ENCODE measurements at regions not wholly inside any gene's neighbourhood (a gene's known extent, or its start where the extent isn't known, plus 50 kb on each side); places are given as distances from the start of the nearest gene placed in this dataset.

DNA sequence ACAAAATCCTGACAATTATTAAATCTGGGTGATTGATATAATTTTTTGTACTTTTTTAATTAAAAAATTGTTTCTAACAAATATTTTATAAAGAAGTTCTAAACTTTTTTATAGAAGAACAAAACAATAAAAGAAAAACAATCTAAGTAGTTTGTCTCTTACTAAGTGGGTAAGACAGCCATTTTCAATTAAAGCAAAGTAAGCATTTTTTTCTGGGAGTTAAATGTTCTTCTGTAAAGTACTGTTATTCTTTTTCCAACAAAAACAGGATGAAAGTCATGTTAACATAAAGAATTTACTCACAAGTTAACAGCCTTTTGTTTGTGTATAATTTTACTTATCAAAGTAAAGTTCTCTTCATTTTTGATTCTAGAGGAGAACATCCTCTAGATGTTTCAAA, 1029.9 kb downstream of the JRKL start:
- no peak for DNase-seq

DNA sequence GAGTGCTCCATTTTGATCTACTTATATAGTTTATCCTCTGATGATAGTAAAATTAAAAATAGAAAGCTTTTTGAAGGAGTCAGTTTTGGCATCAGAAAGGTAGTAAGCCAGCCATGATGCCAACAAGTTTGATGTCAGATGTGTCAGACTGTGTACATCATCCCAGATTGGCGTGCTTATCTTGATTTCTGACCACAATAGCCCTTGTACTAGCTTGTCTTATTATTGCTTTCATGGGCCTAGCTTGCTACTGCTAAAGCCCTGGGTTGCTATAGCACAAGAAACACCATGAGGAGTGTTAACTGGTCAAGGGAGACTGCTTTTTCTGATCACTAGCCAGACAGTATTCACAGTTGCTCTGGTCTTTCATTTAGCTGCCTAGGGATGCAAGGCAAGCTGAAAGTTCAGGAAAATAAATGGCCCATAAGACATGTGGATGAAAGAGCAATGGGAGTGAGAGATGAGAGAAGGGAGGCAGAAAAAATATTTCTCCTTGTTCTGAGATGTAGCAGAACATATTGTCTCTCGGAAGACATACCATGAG, 1038.5 kb downstream of the JRKL start:
- peak; percentile 49 for DNase-seq

DNA sequence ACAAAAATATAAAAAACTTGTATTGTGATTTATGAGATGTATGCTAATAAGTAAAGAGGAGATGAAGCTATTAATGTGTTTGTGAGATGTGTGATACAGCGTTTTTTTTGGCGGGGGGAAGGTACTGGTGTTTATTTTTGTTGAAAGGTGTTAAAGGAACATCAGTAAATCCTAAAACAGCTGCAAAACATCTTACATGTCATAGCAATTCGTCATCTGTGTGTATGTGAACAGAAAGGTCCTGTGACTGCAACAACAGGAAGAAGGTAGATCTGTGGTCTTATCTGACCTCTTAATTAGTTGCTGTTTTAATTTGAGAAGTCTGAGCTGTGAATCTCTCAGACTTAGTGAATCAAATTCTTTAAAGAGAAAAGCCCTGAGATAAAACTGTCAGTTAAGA, 1041.1 kb downstream of the JRKL start:
- peak; percentile 57 for DNase-seq

DNA sequence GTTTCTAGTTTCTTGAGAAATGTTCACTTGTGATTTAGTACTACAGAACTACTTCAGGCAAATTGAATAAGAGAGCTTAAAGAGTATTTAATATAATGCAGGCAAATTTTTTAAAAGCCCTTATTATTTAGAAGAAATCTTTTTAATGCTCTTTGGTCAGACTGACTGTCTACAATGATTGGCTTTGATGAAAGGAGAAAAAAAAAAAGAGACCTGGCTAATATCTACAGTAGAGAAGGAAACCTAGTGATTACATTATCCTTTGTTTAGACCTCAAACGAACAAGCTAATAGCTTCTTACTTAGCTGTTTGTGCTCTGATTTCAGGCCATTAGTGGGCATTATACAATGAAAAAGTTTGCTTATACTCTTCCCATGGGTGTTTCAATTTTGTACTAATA, 1043.1 kb downstream of the JRKL start:
- no peak for DNase-seq

DNA sequence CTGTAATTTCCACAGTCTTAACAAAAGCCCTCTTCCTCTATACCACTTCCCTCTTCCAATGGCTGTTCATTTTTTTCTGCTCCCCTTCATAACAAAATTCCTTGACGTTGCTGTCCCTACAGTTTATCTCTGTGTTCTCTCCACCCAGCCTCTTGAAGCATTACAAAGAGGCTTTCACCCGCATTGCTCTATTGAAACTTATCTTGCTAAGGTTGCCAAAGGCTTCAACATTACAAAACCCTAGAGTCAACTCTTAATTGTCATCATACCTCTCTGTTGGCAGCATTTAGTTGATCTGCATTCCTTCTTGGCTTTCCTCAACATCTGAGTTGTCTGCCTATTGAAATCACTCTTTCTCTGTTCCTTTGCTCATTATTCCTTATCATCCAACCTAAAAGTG, 1055.7 kb downstream of the JRKL start:
- no peak for DNase-seq

DNA sequence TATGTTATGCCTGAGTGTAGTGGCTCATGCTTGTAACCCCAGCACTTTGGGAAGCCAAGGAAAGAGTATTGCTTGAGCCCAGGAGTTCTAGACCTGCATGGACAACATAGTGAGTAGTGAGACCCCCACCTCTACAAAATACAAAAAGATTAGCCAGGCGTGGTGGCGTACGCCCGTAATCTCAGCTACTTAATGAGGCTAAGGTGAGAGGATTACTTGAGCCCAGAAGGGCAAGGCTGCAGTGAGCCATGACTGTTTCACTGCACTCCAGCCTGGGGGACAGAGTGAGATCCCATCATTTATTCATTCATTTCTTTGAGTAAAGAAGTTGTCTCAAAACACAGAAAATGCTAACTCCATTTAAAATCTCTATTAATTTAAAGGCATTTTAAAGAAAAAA, 1061.6 kb downstream of the JRKL start:
- no peak for DNase-seq

DNA sequence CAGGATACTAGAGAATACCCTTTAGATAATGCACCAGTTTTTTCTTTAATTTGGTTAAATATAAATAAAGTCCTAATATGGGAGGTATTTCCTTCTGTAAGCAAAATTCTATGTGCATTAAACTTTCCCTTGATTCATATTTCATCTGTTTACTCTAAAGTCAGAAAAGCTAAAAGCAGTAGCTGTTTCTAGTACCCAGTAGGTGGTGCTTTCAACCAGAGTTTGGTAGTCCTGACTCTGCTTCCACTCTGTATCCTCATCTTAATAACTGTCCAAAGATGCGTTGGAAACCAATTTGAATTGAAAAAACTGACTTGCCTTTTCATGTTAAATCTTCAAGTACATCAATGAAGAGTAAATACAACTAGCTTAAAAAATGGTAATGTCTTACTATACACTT, 1065.2 kb downstream of the JRKL start:
- DNase-seq: no peak

DNA sequence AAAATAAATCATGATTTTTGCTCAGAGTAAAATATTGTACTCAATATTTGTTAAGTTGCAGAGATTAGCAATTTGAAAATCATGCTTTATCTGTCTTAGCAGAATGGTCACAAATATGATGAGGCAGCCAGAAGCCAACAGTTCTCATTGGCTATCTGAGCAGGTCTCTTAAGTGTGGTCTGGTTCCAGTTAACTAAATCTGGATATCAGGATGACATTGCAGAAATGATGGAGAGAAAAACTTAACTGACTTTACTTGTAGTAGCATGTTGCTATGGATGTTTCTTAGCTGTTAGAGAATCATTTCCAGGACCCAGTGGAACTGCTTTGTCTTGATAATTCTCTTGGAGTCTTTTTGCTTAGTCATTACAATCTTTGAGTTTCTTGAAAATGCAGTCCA, 1070.3 kb downstream of the JRKL start:
- DNase-seq: no peak

DNA sequence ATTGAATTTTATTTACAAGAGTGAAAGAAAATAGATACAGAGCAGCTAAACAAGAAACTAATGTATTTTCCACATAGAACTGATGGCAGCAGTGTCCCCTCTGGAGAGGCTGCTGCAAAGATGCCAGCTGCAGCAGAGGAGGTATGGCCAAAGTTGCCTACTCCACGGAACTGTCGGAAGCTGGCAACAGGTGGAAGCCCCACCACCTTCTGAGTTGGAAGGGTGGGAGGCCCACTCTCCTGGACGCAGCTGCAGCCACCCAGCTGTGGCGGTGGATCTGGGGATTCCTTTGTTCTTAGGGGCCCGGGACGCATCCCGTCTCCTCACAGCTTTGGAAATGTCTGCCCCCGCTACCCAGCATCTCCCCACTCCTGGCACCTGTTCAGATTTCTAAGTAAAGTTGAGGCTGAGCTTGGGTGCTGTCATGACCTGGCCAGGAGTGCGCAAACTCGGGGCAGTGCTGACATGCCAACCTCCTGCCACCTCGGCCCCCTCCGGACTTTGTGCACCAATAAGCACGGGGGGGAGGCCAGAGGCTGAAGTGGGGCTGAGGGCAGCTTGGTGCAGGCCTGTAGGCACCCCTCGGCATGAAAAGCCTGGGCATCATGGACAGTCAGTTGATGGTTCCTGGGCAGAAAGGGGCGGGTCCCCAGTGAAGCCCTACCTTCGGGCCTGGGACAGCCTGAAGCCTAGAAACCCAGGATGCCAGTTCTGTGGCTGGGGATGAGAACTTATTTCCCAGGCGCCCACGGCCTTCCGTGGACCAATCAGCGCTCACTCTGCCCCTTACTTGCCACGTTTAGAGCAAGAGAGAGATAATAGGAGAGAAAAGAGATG, 1071.4 kb downstream of the JRKL start:
- no peak for DNase-seq

DNA sequence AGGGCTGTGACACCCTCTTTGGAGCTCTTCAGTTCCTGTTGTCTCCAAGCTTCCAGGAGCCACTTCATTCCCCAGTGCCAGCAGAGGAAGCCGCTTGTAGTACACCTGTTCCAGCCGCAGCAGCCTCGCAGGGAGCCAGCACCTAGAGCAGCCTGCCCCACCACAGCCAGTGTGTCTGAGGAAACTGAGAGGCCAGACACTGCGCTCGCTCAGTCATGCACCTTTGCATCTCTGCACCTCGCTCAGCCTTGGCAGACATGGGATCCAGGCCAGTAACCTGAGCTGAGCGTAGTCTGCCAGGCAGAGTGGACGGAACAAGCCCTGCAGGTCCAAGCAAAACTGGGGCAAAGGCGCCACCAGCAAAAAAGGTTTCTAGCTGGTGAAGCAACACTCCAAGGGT, 1072.1 kb downstream of the JRKL start:
- DNase-seq: no peak

DNA sequence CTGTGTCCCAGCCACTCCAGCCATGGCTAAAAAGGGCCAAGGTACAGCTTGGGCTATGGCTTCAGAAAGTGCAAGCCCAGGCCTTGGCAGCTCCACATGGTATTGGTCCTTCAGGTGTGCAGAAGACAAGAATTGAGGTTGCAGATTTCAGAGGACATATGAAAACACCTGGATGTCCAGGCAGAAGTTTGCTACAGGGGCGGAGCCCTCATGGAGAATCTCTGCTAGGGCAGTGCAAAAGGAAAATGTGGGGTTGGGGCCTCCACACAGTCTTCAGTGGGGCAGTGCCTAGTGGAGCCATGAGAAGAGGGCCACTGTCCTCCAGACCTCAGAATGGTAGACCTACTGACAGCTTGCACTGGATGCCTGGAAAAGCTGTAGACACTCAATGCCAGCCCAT, 1074.1 kb downstream of the JRKL start:
- no peak for DNase-seq

DNA sequence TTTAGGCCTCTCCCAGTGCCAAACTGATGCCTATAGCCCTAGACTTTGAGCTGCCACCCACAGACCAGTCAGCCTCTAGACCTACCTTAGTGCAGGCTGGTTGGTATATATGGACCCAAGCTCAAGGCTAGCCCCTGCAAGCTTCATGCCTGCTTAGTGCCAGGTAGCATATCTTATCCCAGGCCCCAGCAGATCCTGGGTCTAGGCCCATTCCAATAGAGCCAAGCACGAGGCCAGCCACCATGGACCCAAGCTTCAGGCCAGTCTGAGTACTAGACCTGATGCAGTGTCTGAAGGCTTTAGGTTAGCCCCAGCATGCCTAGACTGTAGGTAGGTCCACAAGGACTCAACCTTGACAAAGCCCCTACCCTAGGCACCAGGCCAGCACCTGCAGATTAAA, 1081.7 kb downstream of the JRKL start:
- no peak for DNase-seq

DNA sequence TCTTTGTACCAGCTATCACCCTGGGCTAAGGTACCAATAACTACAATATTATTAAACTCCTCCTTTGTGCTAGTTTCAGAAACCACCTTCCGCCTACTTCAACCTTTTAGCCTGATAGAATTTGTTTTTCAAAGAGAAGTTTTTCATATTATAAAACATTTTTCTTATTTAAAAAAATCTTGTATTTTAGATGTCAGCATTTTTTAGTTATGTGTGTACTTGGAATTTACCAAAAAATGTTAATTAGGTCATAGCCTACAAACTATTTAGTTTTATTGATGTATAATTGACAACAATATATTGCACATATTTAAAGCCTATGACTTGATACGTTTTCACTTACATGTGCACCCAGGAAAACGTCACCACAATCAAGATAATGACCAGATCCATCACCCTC, 1097.6 kb downstream of the JRKL start:
- no peak for DNase-seq

DNA sequence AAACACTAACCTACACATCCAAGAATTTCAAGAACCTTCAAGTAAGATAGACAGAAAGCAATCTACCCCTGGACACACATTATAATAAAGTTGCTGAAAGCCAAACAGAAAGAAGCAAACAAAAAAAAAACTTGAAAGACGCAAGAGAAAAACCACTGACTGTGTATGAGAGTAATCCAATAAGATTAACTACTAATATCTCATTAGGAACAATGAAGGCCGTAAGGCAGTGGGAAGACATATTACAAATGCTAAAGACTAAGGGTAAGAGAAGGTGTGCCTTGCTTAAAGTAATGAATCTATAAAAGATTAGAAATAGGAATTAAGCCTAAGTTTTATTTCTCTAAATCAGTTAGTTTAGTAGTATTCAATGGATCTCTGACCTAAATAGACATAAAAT, 1109.1 kb downstream of the JRKL start:
- DNase-seq: no peak

DNA sequence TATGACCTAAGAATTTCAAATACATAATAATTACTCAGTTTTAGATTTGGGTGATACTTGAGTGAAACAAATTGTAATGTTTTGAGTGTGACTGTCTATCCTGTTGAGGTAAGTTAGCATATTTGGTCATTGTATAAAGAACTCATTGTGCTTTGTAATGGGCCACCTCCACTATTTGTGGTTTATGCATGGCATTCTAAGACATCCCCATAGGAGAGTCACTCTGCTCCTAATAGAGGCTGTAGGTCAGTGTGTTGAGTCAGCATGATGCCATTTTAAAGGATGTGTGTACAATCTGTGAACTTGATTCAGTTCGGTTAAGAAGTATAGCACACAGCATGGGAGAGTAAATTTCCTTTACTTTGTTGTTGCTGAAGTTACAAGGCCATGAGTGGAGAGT, 1112.4 kb downstream of the JRKL start:
- no peak for DNase-seq

DNA sequence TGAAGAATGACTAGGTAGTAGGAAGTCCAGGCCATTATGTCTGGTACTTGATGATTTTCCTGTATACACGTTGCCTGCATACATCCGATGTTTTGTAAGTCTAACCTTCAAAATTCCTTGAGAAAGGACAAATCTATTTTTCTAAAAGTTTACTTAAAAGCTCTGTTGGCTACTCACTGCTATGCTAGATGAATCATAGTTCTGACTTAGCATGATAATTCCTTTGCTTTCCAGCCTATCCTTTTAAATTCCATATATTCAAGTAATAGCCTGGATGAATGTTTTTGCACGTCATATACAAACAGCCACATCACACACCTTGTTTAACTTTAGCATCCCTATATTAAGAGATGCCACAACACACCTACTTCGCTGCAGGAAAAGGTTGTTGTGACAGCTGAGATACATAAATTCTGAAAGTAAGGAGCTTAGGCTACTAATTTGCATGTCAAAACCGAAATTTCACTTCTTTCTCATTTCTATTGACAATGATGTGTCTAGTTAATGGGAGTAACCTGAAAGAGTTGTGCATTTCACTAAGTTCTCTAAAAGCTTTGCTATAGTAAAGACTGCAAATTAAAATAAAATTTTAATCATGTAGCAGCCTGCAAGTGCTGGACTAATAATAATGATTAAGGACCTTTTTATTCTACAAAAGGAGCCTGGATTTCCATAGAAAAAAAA, 1116.4 kb downstream of the JRKL start:
- no peak for DNase-seq

DNA sequence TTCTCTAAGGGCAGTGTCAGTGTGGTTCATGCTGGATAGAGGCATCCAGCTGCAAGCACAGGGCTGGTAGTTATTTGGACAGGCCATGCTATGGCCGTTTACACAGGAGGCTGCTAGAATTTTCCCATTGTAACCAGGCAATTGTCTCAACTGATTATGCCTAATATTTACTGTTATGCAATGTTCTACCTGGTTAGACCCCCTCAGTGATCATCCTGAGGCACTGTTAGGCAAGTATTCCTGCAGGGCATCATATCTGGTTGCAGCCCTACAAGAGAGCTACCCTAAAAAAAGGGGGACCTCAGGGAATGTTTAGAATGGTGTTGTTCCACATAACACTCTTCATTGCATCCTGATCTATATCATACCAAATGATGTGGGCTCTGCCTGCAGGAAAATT, 1124.6 kb downstream of the JRKL start:
- no peak for DNase-seq

DNA sequence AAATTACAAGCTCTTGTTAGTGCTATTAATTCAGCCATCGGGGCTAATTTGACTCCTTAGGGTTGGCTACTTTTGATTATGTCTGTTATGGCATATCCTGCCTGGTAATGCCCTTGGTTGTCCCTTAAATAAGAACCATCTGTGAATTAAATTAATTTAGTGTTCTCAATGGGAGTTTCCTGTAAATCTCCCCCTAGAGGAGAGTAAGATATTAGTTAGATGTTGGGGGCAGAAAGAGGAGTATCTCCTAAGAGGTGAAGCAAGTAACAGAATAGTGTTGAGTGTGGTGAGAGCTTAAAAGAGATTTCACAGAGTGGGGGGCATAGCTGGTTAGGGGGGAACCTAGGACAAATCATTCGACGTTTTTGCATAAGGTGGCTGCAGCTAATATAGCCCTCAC, 1126.9 kb downstream of the JRKL start:
- DNase-seq: no peak

DNA sequence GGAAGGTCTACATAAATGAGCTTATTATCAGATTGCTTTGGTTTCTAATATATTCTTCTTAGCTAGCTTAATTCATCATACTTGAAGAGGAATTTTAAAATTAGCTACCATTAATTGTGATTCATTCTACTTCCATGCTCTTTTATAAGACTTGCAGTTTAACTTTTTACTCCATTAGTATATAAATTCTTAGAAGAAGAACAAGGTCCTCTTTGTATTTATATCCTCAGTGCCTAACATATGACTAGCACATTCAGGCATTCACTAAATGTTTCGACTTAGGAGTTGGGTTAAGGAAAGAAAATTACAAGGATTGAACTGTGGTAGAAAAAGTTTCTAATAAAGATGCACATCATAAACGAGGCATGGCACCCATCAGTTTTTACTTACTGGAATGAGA, 1135.5 kb downstream of the JRKL start:
- no peak for DNase-seq

DNA sequence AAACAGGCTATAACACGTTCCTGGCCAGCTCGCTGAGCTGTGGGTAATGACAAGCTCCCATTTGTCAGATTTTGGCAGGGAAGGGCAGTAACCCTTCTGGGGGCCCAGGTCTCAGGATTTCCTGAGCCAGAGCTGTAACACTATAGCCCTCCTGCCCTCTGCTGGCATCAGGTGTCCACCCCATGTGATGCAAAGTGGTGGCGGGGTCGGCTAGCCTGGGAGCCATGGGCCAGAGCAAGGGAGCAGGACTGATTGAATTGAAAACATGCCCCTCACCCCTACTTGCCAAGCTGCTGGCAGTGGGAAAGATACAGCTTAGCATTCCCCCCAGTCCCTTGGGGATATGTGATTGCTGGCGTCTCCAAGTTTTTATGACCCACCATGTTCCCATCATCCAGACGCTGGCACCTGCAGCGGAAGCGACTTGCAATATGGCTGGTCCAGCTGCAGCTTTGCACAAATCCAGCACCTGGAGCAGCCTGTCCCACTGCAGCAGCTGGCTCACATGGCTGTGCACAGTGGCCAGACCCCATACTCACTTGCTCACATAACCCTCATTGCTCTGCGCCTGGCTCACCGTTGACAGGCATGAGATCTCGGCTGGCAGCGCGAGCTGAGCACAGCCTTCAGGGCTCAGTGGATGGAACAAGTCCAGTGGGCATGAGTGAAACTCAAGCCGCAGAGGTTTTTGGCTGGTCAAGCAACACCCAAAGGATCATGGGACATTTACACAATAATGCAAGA, 1147.8 kb downstream of the JRKL start:
- no peak for DNase-seq

DNA sequence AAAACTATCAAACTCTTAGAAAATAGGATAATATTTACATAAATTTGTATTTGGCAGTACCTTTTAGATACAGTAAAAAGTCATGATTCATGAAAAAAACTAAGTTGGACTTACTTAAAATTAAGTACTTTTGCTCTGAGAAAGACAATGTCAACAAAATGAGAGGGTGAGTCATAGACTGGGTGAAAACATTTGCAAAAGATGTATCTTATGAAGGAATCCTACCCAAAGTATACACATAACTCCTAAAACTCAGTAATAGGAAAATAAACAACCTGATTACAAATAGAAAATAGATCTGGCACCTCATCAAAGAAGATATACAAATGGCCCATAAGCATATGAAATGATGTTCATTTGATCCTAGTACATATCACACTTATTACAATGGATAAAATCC, 1154.6 kb downstream of the JRKL start:
- DNase-seq: no peak

DNA sequence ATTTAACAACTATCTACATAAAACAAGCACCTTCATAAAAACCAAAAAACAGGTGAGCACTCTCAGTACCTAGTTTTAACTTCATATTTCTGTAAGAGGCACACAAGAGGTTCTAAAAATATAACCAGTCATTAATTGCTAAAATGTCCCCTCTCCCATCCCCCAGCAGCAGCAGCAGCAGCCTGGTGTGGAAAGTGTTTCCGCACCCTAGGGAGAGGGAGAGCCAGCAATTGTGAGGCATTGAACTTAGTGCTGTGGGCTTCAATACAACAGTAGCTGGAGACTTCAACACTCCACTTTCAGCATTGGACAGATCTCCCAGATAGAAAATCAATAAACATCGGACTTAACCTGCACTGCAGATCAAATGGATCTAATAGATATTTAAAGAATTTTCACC, 1158.5 kb downstream of the JRKL start:
- no peak for DNase-seq

DNA sequence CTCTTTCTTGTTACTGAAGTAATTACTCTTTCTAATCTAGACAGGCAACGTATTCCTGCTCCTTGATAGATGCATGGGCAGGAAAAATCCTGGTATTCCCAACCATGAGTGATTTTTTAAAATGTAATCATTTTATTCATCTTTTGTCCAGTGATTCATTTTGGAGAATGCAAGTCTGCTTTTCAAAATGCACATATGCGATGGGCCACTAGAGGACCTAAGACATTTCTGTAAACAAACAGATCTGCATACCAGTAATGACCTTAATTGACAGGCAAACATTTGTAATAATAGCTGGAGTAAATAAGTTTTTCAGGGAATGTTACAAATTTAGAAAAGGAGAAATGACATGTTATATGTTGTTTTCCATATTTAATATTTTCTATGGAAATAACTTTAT, 1167.6 kb downstream of the JRKL start:
- no peak for DNase-seq

All from renal pelvis (tissue), 1 donor.